ENCODE measurements at regions not wholly inside any gene's neighbourhood (a gene's known extent, or its start where the extent isn't known, plus 50 kb on each side); places are given as distances from the start of the nearest gene placed in this dataset.

DNA sequence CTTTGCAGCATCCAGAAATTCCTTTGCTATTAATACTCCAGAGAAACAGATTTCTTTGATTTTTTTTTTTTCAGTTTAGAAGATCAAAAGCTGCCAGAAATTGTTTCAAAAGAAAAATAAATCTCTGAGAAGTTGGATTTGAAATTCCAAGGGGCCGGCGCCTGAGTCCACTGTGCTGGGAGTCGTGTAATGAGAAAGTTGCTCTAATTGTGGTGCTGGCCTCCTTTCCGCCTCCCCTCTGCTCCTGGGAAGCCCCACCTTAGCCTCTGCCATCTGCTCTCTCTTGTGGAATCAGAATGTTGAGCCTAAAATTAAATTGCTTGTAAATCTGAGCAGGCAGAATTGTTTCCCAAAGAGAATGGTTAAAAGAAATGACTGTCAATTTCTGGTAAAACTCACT, 93.3 kb downstream of the EMX2 start:
- DNase-seq (ENCODE audit: low read depth, low spot score), result no peak

- DNase-seq (ENCODE audit: low read depth, low spot score), result no peak
Measured at GRCh38 chr10:117638200-117638599, 95.7 kb downstream of the EMX2 start.

GRCh38 chr10:117638664-117639200, 96.2 kb downstream of the EMX2 start:
- no peak for DNase-seq (ENCODE audit: low read depth, low spot score)

- DNase-seq (ENCODE audit: low read depth, low spot score), result no peak
Measured at GRCh38 chr10:117640406-117640805, 97.9 kb downstream of the EMX2 start.

DNA sequence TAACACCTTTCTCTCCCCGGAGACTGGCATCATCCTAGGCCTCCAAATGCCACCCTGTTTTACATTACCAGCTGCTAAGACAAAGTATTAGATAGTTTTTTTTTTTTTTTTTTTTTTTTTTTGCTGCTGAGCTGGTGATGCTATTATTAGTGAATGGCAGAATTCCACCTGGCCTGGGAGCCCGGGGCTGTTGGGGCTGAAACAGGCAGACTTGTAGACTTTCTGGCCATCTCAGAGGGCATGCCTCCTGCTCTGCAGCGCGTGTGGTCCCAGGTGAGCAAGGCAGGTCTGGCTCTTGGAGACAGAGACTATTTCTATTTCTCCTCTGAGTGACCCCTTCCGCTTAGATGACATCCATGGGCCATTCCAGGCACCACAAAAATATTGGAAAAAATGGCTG, 104.2 kb downstream of the EMX2 start:
- DNase-seq (ENCODE audit: low read depth, low spot score), result no peak

GRCh38 chr10:117647306-117647705, 104.8 kb downstream of the EMX2 start:
- DNase-seq (ENCODE audit: low read depth, low spot score), result no peak

DNA sequence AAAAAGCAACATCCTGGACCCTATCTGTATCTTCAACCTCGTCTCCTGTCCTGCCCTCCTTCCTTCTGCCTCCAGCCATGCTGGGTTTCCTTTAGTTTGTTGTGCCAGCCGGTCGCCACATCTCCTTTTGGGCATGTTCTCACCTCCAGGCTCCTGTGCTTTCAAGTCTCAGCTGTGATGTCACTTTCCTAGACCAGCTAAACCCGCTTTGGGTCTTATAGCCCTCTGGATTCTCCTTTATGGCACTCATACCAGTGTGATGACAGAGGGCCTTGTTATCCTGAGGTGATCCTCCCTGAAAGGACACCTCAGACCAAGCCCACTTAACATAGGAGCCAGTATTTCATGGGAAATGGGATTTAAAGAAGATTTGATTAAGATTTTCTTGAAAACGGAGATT, 108.6 kb downstream of the EMX2 start:
- DNase-seq (ENCODE audit: low read depth, low spot score), result no peak

DNA sequence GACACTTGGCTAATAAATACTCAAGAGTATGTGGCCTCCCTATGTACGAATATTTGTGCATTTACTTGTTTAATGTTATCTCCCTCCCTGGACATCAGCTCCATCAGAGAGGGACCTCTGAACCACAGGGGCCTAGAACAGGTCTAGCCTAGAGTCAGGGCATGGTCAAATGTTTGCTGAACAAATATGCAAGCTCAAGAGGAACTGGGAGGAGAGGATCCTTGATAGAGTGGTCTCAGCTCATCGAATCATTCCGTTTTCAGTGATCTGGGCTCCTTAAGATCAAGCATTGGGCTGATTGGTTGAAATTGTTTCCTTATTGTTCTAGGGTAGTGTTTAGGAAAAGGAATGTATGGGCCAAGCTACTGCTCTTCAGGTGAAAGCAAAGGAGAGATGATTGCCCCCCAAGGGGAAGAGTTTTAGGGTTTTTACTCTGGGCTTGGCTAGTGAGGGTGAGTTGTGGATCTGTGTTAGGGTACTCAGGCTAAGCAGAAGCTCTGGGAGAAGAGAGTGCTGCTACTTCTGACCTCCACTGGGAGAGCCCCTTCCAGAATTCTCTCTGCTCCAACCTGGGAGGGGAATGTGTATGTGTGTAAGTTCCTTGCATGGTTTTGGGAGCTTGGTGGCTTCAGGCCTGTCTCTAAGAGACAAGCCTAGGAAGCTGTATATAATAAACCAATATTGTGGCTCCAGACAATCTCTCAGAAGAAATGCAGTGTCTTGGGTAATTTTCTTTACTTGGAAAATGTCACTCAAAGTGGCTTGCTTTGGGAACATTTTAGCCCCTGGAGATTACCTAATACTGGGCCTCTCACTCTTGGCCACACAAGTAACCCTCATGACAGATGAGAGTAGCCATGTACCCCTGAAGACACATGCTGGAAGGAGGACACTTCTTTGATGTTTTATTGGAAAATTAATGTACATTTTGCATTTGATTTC, 110.0 kb downstream of the EMX2 start:
- no peak for DNase-seq (ENCODE audit: low read depth, low spot score)

DNA sequence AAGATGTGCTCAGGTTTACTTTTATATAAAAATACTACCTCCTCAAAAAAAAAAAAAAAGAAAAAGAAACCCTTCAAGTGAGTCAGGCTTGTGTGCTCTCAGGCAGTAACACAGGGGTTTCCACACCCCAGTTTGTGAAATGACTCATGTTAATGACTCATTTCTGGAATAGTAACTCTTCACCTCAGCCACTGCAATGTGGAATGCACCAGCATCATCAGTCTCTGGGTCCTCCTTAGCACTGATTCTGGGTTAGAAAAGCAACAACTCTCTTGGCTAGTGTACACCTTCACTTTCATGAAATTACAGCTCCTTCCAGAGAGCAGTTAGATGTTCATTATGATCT, 110.6 kb downstream of the EMX2 start:
- peak; percentile 61 for DNase-seq (ENCODE audit: low read depth, low spot score)

GRCh38 chr10:117654105-117654504, 111.6 kb downstream of the EMX2 start:
- no peak for DNase-seq (ENCODE audit: low read depth, low spot score)

- DNase-seq (ENCODE audit: low read depth, low spot score), result no peak
Measured at GRCh38 chr10:117656385-117657367, 114.1 kb downstream of the EMX2 start.

DNA sequence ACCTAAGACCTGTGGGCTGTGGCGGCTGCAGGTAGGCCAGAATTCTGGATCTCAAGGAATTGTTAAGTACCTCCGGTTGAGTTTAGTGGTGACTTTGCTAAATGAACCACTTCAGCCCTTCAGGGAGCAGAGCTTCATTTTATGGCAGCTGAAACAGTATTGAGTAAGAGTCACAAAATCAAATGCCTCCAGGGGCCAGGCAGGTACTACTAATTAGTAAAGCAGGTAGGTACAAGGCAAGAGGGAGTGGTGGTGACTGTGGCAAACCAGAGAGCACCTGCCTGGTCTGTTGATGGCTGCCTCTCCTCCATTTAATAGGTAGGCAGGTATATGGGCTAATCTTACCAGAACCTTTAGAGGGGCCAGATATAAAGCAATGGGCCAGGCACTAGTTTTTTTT, 118.8 kb downstream of the EMX2 start:
- DNase-seq (ENCODE audit: low read depth, low spot score), result no peak

- no peak for DNase-seq (ENCODE audit: low read depth, low spot score)
Measured at GRCh38 chr10:117662126-117662525, 119.6 kb downstream of the EMX2 start.

GRCh38 chr10:117662751-117663540, 120.4 kb downstream of the EMX2 start:
- DNase-seq (ENCODE audit: low read depth, low spot score), result no peak

GRCh38 chr10:117663750-117664149, 121.2 kb downstream of the EMX2 start:
- DNase-seq (ENCODE audit: low read depth, low spot score), result peak; percentile 64

GRCh38 chr10:117664288-117664687, 121.7 kb downstream of the EMX2 start:
- DNase-seq (ENCODE audit: low read depth, low spot score), result no peak

DNA sequence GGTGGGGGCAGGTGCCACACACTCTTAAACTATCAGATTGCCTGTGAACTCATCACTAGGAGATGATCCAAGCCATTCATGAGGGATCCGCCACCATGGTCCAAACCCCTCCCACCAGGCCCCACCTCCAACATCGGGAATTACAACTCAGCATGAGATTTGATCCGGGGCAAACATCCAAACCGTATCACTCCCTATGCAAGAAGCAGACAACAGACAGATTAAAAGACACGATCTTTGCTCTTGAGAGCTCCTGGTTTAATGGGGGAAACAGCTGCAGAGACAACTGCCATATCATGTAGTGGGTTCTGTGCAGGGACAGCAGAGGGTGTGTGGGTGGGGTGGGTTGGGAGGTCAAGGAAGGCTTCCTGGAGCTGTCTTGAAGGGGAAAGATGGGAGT, 123.6 kb downstream of the EMX2 start:
- no peak for DNase-seq (ENCODE audit: low read depth, low spot score)

- no peak for DNase-seq (ENCODE audit: low read depth, low spot score)
Measured at GRCh38 chr10:117666965-117667364, 124.4 kb downstream of the EMX2 start.

DNA sequence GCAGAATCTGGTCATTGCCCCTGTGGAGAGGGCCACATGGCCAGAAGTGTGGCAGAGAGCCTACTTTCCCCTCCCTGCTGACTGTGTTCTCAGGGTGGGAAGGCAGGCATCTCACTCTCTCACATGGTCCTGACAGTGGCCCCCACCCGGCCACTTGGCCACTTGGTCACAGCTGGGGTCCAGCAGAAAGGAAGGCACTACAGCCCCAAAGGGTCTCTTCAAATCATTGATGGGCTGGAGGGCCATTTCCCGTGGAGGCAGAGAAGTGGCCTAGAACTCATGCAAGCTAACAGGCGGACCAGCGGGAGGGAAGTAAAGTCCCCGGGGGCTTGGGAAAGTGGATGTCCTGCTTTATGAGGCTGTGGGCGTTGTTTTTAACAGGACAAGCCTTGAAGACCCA, 125.3 kb downstream of the EMX2 start:
- no peak for DNase-seq (ENCODE audit: low read depth, low spot score)

DNA sequence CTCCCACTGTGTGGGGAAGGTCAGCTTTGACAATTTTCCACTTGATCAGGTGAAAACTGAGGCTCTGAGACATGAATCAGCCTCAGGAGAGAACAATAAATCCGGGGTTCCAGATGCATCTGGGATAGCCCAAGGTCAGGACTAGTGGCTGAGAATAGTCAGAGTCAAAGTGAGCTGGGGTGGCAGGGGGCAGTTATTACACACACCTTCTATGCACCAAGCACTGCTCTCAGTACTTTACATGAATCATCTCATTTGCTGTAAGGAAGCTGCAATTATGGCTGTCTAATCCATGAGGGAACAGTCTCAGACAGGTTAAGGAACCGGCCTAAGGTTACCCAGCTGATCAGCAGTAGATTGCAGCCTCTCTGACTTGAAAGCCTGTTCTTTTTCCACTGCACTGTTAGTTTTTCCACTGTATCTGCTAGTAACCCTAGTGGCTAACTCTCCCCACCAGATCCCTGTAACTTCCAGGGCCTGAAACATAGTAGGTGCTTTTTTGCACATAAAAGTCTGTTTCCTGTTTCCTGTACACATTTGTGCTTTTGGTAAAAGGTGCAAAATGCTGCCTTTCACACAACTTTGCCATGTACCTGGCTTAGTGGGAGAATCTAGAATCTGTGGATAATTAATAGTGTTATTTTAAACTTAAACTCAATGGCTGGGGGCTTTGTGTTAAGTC, 125.9 kb downstream of the EMX2 start:
- DNase-seq (ENCODE audit: low read depth, low spot score), result no peak

GRCh38 chr10:117669122-117669521, 126.6 kb downstream of the EMX2 start:
- DNase-seq (ENCODE audit: low read depth, low spot score), result no peak
